GM19328 (cell line): ENCODE measurements at regions not wholly inside any gene's neighbourhood (a gene's known extent, or its start where the extent isn't known, plus 50 kb on each side); places are given as distances from the start of the nearest gene placed in this dataset.
A peak's percentile ranks its signal among the peaks of the same experiment; 100 is the strongest.
"Not testable (repeated sequence)": the region's sequence is repeated elsewhere in the genome, so short reads cannot be mapped to it uniquely, and the experiment has no call there.

ENCODE experiments used
- ATAC-seq: cut with Tn5 transposase; IDR thresholded peaks from one replicate; pipeline ENCODE4 v1.9.1; 2021; ENCODE audit warnings: mild to moderate bottlenecking, moderate library complexity; ENCODE audit not compliant: unreplicated experiment

GRCh38 chr12:19665121-19665900 is 226.0 kb downstream of the AEBP2 start:
- no peak for ATAC-seq

GRCh38 chr12:19666070-19666469 is 226.8 kb downstream of the AEBP2 start:
- no peak for ATAC-seq

GRCh38 chr12:19669793-19670192 is 230.5 kb downstream of the AEBP2 start:
- ATAC-seq, result no peak

GRCh38 chr12:19671695-19672094 is 232.4 kb downstream of the AEBP2 start:
- ATAC-seq, result no peak

GRCh38 chr12:19674437-19674836 is 235.1 kb downstream of the AEBP2 start:
- ATAC-seq, result no peak

GRCh38 chr12:19675361-19675760 is 236.1 kb downstream of the AEBP2 start:
- ATAC-seq, result peak; percentile 72

- not testable (repeated sequence) for ATAC-seq
Measured at GRCh38 chr12:19678501-19678900, 239.2 kb downstream of the AEBP2 start.

- no peak for ATAC-seq
Measured at GRCh38 chr12:19681007-19681406, 241.7 kb downstream of the AEBP2 start.

- ATAC-seq, result no peak
Measured at GRCh38 chr12:19683178-19683927, 244.1 kb downstream of the AEBP2 start.

GRCh38 chr12:19687371-19687770 is 248.1 kb downstream of the AEBP2 start:
- no peak for ATAC-seq

- no peak for ATAC-seq
Measured at GRCh38 chr12:19688532-19688931, 249.2 kb downstream of the AEBP2 start.

GRCh38 chr12:19689226-19689625 is 249.9 kb downstream of the AEBP2 start:
- no peak for ATAC-seq

- ATAC-seq, result no peak
Measured at GRCh38 chr12:19689801-19690472, 250.6 kb downstream of the AEBP2 start.

GRCh38 chr12:19692091-19692490 is 252.8 kb downstream of the AEBP2 start:
- ATAC-seq, result no peak

- no peak for ATAC-seq
Measured at GRCh38 chr12:19692566-19692965, 253.3 kb downstream of the AEBP2 start.

GRCh38 chr12:19694627-19695026 is 255.3 kb downstream of the AEBP2 start:
- ATAC-seq, result no peak

- no peak for ATAC-seq
Measured at GRCh38 chr12:19695244-19696098, 256.2 kb downstream of the AEBP2 start.

- ATAC-seq, result no peak
Measured at GRCh38 chr12:19700969-19701368, 261.7 kb downstream of the AEBP2 start.

- no peak for ATAC-seq
Measured at GRCh38 chr12:19704966-19705365, 265.7 kb downstream of the AEBP2 start.

- ATAC-seq, result no peak
Measured at GRCh38 chr12:19706936-19707335, 267.6 kb downstream of the AEBP2 start.

- no peak for ATAC-seq
Measured at GRCh38 chr12:19707948-19708409, 268.7 kb downstream of the AEBP2 start.
